ENCODE measurements at regions not wholly inside any gene's neighbourhood (a gene's known extent, or its start where the extent isn't known, plus 50 kb on each side); places are given as distances from the start of the nearest gene placed in this dataset.
"Not testable (repeated sequence)": the region's sequence is repeated elsewhere in the genome, so short reads cannot be mapped to it uniquely, and the experiment has no call there.

DNA sequence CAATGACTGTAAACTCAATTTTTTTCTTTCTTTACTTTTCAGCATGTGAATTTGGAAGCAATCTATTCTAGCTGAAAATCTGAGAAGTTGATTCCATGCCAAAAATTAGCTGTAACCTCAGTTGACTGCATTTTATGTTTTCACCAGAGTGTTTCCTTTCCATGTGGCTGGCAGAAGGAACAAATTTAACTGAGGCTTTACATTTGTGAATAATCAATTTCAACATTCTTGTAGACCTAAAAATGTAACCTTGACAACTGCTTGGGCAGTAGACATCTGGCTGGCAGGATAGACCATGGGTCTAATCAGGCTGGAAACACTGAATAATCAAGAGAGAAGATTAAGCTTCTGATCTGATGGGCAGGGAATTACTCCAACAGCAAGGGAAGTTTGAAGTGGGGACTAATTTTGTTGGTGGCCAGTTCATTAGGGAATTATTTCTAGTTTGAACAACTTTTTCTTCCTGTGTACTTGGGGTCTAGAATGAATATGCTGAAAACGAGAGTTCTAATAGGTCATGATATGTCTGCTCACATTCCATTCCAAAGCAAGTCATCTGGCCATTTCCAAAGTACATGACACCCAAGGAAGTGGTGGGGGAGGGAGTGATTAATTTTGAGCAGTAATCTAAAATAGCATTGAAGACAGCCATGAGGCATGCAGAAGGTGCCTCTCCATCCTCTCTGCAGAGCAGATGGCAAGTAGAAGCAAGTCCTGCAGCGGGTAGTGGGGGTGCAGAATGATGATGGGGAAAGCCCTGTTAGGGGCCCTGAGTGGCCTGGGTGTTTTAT is 68.2 kb downstream of the ATP23 start:
- no peak for DNase-seq (ENCODE audit: low spot score)

DNA sequence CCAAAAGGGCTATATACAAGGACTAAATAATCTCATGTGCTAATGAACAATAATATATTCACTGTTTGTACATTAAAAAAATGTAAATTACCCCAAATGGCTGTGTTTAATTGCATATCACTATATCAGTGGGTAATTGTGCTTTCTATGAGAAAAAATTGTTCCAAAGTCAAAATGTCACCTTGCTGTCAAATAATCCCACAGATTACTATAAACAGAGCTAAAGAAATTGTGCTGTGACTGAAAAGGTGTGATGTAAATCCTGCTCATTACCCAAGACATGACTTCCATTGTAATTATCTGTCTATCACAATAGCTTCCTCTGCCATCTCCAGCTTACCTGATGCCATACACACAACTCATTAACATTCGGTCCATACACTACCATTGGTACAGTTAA is 70.3 kb downstream of the ATP23 start:
- no peak for DNase-seq (ENCODE audit: low spot score)

DNA sequence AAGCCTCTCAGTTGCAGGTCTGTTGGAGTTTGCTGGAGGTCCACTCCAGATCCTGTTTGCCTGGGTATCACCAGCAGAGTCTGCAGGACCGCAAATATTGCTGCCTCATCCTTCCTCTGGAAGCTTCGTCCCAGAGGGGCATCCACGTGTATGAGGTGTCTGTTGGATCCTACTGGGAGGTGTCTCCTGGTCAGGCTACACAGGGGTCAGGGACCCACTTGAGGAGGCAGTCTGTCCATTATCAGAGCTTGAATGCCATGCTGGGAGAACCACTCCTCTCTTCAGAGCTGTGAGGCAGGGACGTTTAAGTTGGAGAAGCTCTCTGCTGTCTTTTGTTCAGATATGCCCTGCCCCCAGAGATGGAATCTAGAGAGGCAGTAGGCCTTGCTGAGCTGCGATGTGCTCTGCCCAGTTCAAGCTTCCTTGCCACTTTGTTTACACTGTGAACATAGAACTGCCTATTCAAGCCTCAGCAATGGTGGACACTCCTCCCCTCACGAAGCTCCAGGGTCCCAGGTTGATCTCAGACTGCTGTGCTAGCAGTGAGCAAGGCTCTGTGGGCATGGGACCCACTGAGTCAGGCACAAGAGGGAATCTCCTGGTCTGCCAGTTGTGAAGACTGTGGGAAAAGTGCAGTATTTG is 81.1 kb downstream of the ATP23 start:
- not testable (repeated sequence) for DNase-seq (ENCODE audit: low spot score)

DNA sequence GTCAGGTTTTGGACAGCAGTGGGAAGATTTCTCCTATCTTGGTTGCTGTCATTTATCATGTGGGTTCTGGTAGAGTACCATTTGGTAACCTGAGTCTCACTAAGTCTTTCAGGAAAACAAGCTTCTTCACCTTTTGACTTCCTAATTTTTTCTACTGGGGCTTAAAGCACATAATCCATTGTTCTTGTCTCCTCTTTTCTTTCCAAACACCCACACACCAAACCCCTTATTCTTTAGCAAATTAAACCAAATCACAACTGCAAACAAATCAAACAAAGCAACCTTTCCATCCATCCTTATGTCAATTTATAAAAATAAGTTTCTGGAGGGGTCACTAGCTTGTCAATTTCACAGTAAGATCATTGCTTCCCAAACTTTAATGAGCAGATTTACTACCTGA is 84.1 kb downstream of the ATP23 start:
- DNase-seq (ENCODE audit: low spot score), result no peak

DNA sequence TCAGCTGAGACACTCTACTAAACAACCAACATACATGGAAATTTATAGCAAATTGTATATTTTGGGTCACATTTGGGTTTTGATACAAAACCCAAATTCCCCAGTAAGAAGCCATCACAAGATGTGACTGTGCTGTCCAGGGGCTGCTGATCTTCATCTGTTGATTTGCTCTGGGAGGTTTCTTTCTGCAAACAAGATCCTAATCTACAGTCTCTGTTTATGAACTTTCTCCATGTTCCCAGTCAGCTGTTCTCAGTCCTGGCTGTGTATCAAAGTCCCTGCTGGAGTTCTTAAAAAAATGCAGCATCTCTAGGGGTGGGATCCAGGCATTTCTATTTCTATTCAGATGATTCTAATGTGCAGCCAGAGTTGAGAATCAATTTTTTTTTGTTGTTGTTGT is 85.1 kb downstream of the ATP23 start:
- DNase-seq (ENCODE audit: low spot score), result no peak

DNA sequence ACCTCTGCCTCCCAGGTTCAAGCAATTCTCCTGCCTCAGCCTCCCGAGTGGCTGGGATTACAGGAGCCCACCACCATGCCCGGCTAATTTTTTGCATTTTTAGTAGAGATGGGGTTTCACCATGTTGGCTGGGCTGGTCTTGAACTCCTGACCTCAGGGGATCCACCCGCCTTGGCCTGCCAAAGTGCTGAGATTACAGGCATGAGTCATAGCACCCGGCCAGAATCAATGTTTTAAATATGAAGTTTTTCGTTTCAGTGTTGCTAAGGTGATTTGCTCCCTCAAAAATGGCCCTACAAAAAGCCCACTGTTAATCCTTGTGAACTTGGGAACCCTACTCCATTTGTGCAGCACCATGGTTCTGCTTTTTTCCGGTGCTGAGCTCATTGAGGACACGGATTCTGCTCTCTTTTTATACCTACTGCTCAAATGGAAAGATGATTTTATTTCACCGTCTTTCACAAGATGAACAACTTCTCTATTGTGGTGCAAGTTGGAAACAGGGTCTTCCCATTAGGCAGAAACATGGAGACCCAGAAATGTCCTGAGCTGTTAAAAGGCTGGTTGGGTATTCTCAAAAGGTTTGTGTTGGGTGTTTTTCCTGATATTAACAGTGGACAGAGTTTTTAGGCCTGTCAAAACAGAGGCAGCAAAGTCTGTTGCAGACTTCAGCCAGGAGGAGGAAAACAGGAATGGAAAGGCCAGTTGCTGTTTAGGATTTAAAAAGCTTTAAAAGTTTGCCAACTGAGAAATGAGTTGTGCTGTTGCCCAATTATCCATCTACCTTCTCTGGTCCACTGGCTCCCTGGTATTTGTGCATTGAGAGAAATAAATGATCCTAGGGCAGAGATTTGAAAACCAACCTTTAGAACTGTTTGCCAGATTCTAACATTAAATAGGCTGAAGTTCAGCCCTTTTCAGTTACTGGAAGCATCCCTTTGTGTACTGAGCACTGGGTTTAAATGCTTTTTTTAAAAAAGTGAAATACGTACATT is 85.8 kb downstream of the ATP23 start:
- DNase-seq (ENCODE audit: low spot score), result no peak

DNA sequence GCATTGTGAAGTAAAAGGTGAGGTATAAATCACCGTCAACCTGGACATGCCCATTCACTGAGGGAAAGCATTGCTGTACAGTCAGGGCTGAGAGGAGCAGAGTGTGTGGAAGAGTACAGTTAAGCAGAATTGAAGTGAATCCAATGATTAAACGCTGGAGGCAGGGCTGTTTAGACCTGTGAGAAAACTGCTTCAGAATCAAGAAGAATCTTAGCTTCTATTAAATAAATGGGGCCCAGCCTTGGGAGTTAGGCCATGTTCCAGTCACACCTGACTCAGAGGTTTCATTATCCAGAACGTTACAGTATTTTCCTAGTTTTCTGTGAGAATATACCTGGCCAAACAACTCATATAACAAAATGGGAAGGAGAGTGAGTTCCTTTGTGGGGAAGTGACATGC is 86.9 kb downstream of the ATP23 start:
- no peak for DNase-seq (ENCODE audit: low spot score)

DNA sequence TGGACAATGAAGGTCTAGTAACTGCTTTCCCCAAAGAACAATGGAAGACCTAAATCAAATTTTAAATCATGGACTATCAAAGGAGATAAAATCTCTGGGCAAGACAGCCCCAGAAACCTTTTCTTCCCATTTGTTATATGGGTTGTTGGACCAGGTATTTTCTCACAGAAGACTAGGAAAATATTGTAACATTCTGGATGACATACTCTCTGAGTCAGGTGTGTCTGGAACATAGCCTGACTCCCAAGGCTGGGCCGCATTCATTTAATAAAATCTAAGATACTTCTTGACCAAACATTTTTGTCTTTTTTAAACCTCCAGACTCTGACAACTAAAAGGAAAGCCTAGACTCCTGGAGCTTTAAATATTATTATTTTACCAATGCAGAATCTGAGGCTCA is 87.9 kb downstream of the ATP23 start:
- no peak for DNase-seq (ENCODE audit: low spot score)

DNA sequence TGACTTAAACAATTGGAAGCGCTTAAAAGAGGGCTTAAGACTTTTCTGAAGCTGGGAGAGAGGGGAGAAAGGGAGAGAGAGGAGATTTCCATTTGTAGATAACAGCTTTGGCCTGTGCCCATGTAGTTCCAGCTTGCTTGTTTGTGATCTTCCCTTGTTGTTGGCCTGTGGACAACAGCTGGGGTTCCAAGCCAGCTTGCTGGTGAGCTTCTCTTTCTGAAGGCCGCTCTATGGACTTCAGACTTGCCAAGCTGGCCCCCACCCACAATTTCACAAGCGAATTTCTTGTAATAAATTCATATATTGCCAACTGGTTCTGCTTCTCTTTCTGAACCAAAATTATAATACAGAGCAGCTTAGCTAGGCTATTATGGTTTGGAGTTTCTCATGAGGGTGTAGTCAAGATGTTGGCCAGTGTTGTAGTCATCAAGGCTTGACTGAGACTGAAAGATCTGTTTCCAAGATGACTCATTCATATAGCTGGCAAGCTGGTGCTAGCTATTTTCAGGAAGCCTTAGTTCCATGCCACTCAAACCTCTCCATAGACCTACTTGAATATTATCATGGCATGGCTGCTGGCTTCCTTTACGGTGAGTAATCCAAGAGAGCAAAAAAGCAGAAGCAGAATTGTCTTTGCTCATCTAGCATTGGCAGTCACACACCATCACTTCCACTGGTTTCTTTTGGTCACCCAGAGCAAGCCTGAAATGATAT is 89.4 kb downstream of the ATP23 start:
- no peak for DNase-seq (ENCODE audit: low spot score)

DNA sequence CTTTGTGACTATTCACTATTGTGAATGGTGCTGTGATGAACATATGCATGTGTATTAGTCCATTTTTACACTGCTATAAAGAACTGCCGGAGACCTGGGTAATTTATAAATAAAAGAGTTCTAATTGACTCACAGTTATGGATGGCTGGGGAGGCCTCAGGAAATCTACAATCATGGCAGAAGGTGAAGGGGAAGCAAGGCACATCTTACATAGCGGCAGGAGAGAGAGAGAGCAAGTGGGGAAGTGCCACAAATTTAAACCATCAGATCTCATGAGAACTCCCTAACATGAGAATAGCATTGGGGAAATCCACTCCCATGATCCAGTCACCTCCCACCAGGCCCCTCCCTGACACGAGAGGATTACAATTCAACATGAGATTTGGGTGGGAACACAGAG is 90.8 kb downstream of the ATP23 start:
- no peak for DNase-seq (ENCODE audit: low spot score)

DNA sequence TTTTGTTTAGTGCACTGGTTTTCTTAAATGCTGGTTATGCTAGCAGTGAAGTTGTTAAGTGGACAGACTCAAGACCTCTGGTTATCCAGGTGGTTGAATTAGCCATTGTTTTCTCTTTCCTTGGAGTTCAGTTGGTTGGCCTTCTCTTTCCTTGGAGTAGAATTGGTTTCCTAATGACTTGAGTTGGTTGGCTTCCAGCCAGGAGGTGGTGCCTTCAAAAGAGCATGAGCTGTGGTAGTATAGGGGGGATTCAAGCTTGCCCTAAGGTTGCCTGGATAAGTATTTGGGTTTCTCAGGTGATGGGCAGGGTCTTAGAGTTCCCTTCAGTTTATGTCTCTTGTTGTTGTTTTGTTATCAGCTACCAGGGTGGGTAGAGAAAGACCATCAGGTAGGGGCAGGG is 92.5 kb downstream of the ATP23 start:
- no peak for DNase-seq (ENCODE audit: low spot score)

DNA sequence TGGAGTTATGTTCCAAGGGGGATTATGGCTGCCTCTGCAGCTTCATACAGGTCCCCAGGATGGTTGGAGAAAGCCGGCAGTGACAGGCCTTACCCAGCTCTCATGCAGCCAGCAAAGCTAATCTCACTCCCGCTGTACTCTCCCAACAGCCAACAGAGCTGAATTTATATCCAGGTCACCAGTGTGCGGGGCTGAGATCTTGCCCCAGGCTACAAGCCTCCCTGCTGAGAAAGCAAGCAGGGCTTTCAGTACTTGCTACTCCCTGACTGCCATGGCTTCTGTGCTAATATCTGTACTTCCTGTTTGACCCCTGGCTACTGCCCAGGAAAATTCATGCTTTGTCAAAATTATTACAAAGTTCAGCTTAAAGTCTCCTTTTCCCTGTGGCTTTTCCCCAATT is 92.9 kb downstream of the ATP23 start:
- DNase-seq (ENCODE audit: low spot score), result no peak

DNA sequence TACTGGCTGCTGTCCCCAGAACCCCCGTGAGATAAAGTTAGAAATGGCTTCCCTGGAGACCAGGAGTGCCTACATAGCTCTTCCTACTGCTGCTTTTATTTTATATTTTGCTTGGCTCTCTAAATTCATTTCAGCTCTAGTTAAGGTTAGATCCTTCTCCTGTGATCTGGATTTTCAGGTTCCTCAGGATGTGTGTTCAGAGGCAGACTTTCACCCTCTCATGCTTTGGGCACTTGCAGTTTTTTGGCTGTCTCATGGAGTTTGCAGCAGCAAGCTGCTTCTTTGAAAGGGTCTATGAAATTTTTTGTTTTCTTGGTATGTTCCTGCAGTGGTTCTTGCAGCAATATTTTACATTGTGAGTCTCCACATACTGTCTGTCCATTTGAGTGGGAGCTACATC is 93.3 kb downstream of the ATP23 start:
- no peak for DNase-seq (ENCODE audit: low spot score)

DNA sequence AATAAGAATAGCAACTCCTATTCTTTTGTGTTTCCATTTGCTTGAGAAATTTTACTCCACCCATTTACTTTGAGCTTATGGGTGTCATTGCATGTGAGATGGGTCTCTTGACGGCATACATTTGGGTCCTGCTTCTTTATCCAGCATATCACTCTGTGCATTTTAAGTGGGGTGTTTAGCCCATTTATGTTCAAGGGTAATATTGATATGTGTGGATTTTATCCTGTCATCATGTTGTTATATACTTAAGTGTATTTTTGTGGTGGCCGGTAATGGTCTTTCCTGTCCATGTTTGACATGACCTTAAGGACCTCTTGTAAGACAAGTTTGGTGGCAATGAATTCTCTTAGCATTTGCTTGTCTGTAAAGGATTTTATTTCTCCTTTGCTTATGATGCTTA is 100.1 kb downstream of the ATP23 start:
- DNase-seq (ENCODE audit: low spot score), result no peak

DNA sequence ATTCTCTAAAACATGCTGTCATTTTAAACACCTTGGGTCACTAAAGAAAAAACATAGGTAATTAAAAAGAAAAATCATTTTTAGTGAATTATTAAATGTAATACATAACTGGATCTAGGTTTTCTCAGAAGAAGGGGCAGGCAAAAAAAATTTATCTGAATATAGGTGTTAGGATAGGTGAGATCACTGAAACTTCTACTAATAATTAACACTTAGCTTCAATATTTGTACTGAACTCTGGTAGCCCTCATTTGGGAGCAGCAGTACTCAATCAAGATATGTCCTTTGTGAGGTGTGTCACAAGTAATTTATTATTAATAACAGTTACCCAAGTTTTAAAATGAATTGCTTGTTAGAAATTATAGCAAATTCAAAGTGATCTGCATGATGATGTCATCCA is 103.6 kb downstream of the ATP23 start:
- DNase-seq (ENCODE audit: low spot score), result no peak

DNA sequence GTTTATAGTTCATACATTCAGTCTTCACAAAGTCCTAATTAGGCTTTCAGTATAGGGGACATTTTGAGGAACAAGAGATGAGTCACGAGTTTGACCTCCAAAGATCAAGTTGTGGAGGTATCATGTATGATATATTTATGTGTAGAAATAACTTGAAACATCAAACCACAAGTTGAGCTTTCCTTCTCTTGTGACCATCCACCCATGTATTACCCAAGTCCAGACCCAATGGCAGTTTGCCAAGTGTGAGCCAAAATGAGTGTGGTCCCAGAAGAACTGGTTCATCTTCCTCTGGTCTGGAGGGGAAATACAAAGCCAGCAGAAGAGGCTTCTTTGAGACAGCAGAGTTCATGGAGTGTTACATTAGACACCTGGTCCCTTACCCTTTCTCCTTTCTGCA is 104.9 kb downstream of the ATP23 start:
- DNase-seq (ENCODE audit: low spot score), result no peak

DNA sequence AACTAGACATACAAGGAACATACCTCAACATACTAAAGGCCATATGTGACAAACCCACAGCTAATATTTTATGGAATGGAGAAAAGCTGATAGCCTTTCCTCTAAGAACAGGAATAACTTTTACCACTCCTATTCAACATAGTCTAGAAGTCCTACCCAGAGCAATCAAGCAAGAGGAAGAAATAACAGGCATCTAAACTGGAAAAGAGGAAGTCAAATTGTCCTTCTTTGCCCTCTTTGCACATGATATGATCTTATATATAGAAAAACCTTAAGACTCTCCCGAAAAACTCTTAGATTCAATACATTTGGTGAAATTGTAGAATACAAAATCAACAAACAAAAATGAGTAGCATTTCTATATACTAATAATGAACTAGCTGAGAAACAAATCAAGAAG is 110.0 kb downstream of the ATP23 start:
- no peak for DNase-seq (ENCODE audit: low spot score)

DNA sequence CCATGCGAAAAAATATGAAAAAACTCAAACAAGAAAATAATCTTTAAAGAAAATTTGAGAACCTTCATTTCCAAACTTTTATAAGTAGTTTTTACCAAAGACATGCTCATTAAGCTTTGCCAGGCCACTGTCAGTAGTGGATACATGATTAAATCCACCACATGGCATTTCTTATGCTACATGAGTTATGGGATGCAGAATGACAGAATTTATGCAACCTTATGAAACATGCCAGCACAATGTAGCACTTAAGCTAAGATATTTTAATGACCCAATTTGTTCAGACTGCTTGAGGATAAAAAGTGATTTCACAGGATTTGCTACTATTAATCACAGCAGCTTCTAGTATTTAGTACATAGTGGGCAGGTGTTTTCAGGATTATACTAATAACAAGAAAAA is 123.3 kb downstream of the ATP23 start:
- DNase-seq (ENCODE audit: low spot score), result no peak

DNA sequence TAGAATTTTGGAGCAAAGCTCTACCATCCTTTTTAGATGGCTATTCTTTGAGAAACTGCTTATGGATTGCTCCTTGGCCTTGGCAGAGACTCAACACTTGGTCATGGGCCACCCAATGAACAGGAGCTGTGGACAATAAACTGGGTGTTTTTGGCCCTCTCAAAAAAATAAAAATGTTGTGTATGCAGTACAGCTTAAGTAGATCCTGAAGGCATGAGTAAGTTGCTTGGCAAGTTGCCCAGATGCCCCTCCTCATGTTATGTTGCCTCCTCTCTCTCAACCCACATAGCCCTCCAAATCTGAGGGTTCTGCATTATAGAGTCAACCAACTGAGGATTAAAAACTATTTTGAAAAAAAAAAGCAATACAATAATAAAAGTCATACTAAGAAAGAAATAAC is 124.9 kb downstream of the ATP23 start:
- DNase-seq (ENCODE audit: low spot score), result no peak

DNA sequence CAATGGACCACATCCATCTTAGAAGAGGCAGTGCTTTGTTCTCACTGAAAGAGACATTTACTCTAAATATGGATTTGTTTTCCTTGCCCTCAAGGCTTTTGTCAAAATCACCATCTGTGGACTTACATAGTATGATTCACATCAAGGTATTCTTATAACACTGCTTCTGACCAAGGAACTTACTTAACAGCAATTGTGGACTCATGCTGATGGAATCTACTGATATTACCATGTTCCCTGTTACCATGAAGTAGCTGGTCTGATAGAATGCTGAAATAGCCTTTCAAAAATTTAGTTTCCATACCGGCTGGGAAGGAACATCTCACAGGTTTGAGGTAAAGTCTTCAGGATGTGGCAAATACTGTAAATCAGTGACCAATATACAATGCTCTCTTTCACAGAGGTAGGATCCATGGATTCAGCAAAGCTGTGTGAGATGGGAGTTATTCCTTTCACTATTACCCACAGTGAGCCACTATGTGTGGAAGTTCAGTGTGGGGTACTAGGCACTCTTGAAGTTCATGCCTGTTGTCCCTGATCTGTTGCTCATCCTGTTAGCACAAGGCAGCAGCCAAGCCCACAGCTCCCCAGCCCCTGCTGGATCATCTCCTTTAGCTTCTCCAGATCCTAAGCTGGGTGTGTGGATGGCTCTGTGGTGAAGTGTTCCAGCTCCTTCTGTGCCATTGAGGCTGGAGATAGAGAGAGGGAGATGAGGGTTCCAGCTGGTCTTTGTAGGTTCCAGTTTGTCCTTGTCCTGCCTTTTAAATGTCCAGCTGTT is 126.4 kb downstream of the ATP23 start:
- no peak for DNase-seq (ENCODE audit: low spot score)

DNA sequence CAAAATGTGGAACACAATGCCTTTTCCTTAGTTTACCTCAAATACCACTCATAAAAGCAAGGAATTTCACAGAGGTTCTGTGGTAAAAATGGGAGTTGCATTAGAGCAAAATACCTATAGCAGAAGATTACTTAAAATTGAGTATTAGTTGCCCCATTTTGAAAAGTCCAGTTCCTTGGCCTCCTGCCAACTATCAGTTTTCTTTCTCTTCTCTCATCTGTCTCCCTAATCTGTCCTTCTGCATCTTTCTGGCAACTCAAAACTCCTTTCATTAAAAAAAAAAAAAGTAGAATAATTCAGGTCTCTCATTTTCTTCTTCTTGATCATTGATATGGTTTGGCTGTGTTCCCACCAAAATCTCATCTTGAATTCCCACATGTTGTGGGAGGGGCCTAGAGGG is 127.3 kb downstream of the ATP23 start:
- DNase-seq (ENCODE audit: low spot score), result no peak

All from putamen (tissue), 1 donor.